Eye (tissue), 1 donor: ENCODE measurements at regions not wholly inside any gene's neighbourhood (a gene's known extent, or its start where the extent isn't known, plus 50 kb on each side); places are given as distances from the start of the nearest gene placed in this dataset.
A peak's percentile ranks its signal among the peaks of the same experiment; 100 is the strongest.
"Not testable (repeated sequence)": the region's sequence is repeated elsewhere in the genome, so short reads cannot be mapped to it uniquely, and the experiment has no call there.

Experiments used
- DNase-seq: peaks from one replicate; pipeline ENCODE4 v3.0.0-alpha.2; 2015

DNA sequence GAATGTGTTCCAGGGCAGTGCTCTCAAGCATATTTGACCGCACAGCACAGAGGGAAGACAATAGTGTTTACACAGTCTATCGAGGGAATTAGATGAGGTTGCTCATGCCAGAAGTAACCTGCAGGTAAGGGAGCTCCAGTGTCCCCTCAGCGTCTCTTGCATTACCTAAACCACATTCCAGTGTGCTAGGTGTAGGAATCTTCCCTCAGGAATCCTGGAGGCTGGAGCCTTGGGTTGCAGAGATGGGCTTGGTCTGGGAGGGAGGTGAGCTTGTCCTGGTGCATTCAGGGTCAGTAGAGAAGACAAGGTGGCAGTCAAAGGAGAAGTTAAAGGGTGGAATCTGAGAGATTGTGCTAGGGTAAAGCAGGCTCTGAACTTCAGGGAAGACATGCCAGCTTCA is 56.3 kb downstream of the SOX14 start:
- no peak for DNase-seq

DNA sequence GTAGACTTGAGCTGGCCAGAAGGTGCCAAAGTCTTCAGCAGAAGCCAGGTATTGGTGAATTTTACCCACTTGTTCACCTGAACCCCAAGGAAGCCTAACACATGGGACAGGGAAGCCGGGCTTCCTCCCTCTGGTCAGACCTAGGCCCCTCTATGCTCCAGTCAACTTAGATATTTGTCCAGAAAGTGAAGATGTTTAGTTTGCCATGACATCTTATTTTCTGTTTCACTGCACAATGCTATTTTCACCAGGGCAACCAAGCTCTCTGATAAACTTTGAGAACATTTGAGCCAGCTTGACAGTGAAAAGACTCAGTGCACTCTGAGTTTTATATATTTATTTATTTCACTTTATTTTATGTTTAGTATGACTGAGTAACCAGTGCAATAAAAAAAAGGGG is 71.0 kb downstream of the SOX14 start:
- peak; percentile 74 for DNase-seq

DNA sequence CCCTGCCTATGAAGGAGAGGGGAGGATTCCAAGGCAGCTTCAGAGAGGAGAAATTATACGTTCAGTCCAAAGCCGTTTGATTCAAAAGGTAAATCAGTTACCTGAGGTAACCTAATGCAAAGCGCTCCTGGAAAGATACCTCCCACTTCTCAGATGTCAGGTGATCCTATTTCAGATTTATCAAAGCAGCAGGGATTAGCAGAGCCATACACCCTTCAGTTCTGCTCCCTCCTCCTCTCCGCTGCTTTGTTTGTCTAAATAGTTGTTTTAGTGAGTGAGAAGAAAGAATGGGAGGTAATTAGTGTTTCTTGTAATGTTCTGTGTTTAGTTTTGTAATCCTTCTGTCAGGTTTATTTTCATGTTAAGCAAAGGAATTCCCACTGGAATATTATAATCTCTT is 81.1 kb downstream of the SOX14 start:
- DNase-seq, result no peak

DNA sequence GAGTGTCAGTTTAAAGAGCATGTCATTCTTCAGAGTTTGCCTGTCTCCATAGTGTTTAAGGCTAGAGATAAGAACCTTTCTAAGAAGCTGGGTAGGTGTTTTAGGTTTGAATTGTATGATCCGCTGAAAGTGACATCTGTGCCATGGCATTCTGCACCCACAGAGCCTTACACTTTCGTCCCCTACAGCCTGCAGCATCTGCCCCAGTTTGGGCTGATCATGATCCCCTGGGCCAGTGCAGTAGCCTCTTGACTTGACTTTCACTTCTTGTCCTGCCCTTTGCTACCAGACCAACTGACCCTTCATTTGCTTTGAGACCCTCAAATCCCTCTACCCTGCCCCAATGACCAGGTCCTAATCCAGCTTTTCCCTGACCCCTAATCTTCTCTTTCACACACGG is 81.6 kb downstream of the SOX14 start:
- no peak for DNase-seq

DNA sequence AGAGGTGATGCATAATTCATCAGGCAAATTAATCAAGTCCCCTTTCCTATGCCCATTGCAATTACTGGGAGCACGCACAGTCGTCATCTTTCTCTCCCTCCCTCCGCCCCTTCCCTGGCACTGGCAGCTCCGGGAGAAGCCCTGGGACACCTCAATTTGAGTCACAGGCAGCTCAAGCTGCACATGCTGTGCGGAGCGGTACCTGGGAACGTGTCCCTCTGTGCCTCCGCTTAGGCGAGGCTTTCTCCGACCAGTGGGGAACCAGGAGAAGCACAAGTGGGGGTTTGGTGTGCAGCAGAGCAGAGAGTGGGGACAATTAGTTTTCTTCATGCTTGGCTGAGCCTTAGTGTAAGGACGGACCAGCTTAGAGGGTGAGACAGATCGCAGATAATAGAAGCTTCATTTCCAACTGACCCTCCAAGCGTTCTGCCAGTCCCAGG is 88.3 kb downstream of the SOX14 start:
- DNase-seq, result peak; percentile 90

DNA sequence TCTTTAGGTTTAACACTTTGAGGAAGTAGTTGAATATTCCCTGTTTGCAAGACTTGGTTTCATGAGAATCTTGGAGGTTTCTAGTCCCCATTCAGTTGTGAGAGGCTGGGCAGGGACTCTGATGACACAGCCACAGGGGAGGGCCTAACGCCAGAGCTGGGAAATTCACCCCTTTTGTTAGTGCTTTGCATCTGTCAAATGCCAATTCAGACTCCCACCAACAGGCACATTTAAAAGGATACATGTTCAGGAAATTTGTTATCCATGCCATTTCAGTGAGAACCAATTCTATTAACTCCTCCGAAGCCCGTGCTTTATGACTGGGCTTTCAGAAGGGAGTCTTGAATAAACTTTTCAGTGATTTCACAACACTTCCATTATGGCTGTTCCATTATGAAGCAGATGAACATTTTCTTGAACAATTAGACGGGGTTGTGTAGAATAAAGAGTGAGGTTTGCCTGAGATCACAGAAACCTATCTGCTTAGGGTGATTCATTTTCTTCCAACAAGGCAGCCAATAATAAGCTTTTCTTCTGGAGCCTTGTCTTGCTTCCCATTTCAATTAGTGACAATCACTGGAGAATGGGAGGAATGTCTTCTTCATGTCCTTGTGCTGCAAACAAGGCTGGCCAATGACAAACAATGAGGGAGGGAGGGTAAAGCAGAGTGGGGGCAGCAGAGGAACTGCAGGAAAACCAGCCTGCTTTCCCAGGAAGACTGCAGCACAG is 90.6 kb downstream of the SOX14 start:
- DNase-seq, result peak; percentile 64

DNA sequence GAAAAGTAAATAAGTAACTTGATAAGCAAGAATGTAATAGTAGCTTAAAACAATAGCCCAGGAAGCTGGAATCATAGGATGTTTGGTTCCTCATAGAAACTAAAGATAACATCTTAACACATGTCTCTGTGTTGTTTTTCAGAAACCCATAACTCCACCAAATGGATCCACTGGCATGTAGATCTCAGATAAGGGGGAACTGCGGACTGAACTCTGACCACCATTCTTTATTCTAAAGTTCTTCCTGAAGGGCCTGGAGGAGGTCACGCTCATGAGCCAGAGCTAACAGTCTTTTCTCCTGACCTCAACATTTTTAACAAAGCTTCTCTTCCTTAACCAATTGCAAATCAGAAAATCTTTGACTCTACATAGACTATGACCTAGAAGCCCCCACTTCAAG is 101.9 kb downstream of the SOX14 start:
- DNase-seq, result no peak

DNA sequence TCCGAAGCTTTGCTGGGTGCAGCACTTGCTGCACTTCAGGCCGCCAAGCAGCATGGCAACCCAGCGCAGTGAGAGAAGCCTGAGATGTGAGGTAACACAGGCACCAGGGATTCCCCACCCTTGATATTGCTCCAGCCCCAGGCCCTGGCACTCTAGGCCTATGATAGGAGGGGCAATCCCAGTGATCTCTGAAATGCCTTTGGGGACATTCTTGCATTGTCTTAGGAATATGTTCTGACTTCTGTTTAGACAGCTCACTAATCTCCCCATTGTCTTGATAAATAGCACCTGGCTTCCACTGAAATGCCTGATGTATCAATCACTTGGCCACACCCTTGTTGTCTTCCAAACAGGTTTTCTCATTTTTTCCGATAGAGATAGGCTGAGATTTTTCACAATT is 102.8 kb downstream of the SOX14 start:
- no peak for DNase-seq

DNA sequence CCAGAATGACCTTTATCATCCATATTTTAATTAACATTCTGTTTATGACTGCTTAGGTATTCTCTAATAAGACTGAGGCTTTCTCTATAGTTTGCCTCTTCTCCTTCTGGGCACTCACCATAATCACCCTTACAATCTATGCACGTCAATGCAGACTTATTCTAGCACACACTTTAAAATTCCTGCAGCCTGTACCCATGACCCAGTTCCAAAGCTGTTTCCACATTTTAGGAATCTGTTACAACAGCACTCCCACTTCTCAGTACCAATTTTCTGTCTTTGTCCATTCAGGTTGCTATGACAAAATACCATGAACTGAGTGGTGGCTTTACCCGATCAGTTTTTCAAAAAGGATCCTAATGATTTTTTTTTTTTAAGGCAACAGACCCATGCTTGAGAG is 103.5 kb downstream of the SOX14 start:
- no peak for DNase-seq

DNA sequence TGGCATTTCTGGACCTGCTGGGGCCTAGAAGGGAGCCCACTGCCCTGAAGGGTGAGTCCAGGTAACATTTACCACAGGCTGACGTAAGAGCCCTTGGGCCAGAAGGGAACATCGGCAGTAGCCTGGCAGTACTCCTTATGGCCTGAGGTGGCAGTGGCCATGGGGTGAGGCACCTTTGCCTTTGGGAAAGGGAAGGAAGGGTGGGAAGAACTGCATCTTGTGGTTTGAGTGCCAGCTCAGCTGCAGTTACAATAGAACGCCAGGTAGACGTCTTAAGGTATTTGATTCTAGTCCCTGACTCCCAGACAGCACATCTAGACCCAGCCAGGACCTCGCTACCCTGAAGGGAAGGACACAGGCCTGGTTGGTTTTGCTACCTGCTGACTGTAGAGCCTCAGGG is 104.9 kb downstream of the SOX14 start:
- no peak for DNase-seq

DNA sequence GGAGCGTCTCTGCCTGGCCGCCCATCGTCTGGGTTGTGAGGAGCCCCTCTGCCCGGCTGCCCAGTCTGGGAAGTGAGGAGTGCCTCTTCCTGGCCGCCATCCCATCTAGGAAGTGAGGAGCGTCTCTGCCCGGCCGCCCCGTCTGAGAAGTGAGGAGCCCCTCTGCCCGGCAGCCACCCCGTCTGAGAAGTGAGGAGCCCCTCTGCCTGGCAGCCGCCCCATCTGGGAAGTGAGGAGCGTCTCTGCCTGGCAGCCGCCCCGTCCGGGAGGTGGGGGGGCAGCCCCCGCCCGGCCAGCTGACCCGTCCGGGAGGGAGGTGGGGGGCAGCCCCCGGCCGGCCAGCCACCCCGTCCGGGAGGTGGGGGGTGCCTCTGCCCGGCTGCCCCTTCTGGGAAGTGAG is 108.5 kb downstream of the SOX14 start:
- DNase-seq, result not testable (repeated sequence)

DNA sequence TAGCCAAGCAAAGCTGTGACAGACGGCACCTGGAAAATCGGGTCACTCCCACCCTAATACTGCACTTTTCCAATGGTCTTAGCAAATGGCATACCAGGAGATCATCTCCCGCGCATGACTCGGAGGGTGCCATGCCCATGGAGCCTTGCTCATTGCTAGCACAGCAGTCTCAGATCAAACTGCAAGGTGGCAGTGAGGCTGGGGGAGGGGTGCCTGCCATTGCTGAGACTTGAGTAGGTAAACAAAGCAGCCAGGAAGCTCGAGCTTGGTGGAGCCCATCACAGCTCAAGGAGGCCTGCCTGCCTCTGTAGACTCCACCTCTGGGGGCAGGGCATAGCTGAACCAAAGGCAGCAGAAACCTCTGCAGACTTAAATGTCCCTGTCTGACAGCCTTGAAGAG is 113.1 kb upstream of the CLDN18 start:
- not testable (repeated sequence) for DNase-seq

DNA sequence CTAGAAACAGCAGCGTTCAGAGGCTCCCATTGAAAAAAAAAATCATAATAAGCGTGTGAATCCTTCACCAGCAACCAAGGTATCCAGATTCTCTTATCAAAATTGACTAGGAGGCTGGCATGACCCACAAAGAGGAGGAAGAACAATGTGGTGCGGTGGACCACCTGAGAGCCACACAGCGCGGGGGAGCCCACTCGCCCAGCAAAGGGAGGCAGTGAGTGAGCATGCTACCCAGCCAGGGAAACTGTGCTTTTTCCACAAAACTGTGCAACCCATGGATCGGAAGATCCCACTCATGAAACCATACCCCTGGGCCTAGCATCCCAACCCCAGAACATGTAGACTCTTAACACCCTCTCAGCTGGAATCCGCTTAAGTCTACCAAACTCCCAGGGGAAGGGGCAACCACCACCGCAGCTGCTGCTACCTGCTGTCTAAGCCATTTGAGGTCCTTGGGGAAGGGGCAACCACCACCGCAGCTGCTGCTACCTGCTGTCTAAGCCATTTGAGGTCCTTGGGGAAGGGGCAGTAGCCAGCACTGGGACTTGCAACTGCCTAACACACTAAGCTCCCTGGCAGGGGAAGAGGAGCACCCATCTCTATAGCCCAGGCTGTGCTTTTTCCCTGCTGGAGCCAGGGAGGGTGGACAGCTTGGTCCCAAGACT is 102.8 kb upstream of the CLDN18 start:
- DNase-seq, result no peak

DNA sequence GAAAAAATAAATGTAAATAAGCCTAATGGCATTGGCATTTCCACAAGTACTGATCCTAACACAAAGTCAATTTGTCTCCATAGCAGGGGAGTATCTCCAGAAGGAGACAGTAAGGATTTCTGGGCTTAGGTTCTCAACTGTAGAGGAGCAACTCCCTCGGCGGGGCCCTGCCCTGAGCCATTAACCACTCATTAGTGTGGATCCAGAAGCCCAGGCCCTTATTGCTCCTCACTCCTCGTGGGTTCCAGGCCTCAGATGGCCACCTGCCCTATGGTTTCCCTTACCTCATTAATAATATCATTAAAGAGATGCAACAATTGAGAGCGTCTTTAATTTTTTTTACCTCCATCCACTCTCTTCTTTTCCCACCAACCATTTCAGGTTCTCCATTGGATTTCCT is 85.3 kb upstream of the CLDN18 start:
- no peak for DNase-seq

DNA sequence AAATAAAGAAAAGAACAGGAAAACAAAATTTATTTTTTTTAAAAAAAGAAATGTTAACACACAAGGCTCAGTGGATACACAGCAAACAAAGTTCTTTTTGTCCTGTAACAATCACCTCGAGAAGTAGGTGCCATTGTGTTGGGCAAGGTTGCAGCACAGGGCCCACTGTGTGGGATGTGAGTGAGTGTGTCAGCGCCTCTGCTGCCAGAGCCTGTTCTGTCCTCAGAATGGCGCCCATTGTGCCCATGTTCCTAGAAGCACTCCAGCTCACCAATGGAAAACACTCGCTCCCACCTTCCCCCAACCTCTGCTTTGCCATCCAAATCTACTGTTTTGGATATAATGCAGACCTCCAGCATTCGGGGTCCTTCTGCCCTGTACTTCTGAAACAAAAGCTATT is 84.9 kb upstream of the CLDN18 start:
- DNase-seq, result no peak

DNA sequence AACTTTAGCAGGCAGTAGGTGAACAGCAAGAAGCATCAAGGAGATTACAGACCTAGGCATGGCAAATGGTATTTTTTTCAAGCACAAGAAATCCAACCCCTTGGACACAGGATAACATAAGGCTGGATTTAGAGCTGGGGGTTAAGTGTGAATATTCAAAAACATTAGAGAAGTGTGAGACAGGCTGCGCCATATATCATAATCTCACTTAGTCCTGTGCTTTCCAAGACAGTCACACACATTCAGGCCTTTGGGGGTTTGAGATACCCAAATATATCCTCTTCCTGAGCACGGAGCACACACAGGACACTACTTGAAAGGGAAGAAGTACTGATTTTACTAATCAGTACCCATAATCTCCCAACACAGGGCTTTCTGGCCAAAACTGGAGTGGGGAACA is 83.0 kb upstream of the CLDN18 start:
- DNase-seq, result no peak

DNA sequence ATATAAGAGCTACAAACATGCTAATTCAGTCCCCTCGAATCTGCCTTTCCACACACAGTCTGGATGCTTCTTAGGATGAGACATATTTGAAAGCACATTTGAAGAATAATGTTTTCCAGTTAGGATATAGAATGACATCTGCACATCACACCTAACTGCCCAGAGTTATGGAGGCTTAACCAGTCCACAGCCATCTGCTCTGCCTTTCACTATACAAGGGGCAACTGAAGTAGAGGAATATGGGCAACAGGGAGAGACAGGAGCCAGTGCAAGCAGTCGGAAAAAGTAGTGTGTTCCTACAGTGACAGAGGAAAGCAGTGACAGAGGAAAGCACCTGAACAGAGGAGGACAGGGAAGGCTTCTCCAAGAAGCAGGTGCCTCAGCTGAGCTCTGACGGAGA is 79.0 kb upstream of the CLDN18 start:
- DNase-seq, result no peak

DNA sequence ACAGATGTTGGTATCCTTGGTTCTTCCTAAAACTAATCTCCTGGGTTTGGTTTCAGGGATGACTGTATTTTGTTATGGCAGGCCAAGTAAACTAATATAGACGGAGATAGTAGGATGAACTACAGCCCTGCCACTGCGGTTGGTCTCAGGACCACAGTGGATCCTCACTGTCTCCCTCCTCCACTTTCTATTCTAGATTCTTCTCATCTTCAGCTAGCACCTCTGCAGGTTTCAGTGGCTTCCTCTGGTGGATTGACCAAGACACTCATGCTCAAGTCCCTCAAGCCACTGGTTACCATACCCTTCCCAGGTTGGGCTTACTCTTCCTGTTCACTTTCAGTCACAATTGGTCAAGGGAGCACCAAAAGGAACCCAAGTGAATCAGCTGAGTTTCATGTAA is 71.1 kb upstream of the CLDN18 start:
- DNase-seq, result no peak

DNA sequence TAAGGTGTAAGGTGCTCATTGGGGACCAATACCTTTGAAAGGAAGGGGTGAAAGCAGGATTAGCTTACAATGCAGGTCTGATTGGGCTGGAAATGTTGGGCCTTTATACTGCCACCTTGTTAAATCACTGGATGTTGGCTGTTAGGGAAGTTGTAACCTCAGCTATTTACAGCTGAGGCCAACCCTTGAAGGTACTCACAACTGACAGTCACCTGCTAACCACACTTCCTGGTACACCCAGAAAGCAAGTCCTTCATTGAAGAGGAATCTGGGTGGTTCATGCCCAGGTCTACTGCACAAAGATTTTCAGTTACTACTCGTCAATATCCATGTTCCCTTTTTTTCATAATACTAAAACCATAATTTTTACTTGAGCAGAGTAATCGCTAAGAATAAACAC is 65.4 kb upstream of the CLDN18 start:
- DNase-seq, result no peak

DNA sequence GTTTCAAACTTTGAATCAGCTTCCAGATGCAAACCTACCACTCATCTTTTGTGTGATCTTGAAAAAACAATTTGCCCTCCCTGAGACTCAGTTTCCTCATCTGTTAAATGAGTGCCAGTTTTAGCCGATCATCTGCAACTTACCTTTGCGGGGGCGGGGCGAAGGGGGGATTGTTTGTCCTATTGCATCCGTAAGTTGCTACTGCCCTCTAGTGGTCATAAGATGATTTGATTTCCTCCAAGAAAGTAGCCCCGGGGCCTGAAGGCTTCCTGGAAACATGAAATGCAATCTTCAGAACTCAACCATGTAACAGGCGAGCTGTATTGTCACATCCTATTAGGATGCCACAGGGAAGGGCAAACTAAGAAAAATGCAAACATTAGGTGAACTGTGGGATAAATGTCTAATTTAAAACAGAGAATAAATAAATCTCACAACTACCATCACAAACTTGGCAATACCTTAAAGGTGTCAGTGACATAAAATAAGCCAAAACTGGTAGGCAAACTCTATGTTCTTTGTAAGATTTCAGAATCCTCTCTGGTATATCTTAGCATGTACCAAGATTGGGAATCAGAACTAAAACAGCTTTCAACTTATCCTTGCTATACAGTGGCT is 63.5 kb upstream of the CLDN18 start:
- peak; percentile 89 for DNase-seq

DNA sequence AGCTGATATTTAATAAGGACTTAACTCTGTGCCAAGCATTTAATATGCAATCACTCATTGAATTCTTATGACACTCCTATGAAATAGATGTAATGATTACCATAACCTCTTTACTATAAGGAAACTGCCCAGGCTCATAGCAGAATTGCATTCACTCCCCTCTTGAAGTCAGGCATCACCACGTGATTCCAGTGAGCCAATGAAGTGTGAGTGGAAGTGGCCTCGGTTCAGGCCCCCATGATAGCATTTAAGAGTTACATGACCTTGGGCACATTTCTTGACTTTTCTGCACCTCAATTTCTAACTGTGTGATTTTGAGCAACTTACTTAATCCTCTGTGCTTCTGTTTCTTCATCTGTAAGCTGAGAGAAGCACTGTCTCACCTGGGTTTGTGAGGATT is 62.8 kb upstream of the CLDN18 start:
- no peak for DNase-seq

DNA sequence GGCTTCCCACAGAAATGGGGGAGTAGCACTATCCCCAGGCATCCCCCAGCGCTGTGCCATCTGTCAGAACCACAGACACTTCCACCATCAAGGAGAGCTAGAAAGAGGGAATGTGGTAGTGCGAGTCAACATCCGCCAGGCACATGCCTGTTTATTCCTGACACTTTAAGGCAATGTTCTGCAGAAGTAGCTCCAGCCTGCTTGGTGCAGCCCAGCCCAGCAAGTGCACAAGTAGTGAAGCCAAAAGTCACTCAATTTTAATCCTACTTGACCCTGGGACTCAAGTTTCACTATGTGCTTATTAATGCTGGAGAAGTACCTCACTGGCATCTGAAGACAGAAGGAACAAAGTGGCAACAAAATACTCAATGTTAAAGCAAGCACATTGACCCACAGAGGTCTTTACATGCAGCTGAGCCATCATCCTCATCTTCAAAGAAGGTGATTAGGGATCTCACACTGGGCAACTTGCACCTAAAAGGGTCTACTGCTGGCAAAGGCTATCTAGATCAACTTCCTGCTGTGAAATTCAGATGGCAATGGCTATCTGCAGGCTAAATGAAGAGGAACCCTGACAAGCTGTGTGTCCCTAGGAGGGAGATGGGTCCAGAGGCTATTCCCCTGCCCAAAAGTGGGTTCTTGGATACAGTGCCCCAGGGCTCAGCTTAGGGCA is 61.4 kb upstream of the CLDN18 start:
- no peak for DNase-seq

DNA sequence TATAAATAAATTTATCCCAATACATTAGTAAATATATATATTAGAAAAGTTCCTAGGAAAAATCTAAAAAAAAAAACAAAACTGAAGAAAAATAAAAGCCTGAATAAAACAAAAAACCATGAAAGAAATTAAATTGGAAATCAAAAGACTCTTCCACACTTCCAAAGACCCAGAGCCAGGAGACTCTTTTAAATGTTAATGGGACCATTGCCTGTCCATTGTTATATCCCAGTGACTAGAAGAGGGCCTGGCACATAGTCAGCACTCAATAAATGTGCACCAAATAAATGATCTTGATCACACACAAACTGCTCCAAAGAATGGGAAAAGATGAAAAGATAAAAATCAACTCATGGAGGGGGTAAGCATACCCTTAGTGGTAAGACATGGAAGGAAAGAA is 51.3 kb upstream of the CLDN18 start:
- no peak for DNase-seq
